Ramos (cell line): ENCODE measurements at regions not wholly inside any gene's neighbourhood (a gene's known extent, or its start where the extent isn't known, plus 50 kb on each side); places are given as distances from the start of the nearest gene placed in this dataset.

ENCODE experiments used
- in situ Hi-C: fragments of 300-500 bp; cut with MboI; formaldehyde crosslinking; loops from one replicate; pipeline ENCODE4 v1.14.3; 2022; ENCODE audit warnings: low sequenced_read_pairs; ENCODE audit not compliant: unreplicated experiment

DNA sequence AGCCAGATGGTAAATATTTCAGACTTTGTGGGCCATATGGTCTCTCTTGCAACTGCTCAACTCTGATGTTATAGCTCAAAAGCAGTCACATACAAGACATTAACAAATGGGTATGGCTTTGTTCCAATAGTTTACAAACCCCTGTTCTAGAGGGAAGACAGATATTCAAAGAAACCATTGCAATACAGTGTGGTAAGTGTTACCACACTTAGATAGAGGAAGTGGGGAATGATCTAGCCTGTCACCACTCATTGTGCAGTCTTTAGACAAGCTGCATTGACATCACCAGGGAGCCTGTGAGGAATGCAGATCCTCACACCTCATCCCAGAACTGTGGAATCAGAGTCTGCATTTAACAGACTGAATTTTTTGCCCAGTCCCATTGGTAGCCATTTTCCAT is 80.0 kb upstream of the RGS6 start:
- in situ Hi-C loops = no loop called here

GRCh38 chr14:71855399-71856036 is 76.7 kb upstream of the RGS6 start:
- in situ Hi-C loops = no loop called here

GRCh38 chr14:71856199-71856919 is 75.9 kb upstream of the RGS6 start:
- in situ Hi-C loops = no loop called here

GRCh38 chr14:71863049-71863448 is 69.2 kb upstream of the RGS6 start:
- in situ Hi-C loops = no loop called here

DNA sequence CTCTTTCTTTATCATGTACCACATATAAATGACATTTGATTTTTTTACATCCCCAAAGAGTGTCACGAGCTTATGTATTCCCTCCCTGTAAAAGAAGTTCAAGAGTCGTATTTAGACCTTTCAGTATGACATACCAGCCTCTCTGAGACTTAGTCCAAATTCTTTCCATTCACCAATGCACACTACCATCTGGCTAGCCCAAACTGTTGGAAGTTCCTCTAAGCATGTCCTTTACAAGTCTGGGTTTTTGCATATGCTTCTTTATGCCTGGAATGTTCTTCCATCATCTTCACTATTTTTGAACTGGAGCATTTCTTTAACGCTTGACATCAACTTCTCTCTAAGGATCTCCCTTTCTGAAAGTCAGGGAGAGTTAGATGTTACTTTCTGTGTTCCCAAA is 68.5 kb upstream of the RGS6 start:
- in situ Hi-C loops = no loop called here
